ENCODE measurements at regions not wholly inside any gene's neighbourhood (a gene's known extent, or its start where the extent isn't known, plus 50 kb on each side); places are given as distances from the start of the nearest gene placed in this dataset.

DNA sequence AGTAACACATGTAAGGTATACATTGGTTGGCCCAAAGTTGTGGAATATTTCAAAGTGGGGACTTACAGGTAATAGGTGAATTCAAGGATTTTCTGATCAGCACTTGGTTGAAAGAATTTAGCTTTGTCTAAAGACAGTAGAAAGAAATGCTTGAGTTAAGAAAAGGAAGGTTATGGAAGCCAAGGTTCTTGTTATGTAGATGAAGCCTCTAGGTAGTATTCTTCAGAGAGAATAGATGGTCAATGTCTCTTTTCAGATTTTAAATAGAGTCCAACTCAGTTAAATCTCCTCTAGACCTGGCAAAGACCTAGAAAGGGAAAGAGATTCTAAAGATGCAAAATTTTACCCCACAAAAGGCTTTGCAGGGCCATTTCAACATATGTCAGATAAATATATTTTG, 157.4 kb downstream of the ANKRD30B start:
- DNase-seq: no peak
- TF ChIP-seq, protein P1, sequence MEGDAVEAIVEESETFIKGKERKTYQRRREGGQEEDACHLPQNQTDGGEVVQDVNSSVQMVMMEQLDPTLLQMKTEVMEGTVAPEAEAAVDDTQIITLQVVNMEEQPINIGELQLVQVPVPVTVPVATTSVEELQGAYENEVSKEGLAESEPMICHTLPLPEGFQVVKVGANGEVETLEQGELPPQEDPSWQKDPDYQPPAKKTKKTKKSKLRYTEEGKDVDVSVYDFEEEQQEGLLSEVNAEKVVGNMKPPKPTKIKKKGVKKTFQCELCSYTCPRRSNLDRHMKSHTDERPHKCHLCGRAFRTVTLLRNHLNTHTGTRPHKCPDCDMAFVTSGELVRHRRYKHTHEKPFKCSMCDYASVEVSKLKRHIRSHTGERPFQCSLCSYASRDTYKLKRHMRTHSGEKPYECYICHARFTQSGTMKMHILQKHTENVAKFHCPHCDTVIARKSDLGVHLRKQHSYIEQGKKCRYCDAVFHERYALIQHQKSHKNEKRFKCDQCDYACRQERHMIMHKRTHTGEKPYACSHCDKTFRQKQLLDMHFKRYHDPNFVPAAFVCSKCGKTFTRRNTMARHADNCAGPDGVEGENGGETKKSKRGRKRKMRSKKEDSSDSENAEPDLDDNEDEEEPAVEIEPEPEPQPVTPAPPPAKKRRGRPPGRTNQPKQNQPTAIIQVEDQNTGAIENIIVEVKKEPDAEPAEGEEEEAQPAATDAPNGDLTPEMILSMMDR (IDR thresholded peaks at IDR 0.05): no peak
- Histone ChIP-seq H3K36me3 (no peaks in the 10 kb centered on the region), H3K27ac (no peak overlapping the region), H3K9me3 (no peaks in the 10 kb centered on the region), H3K27me3 (no peaks in the 10 kb centered on the region), H3K9ac (ENCODE audit: low read depth in 2 of 2, low read length in 2 of 2) (no peak overlapping the region), H3K4me1 (no peaks in the 10 kb centered on the region), H3K4me3 (no peak overlapping the region)
- intact Hi-C loops (cut with DNase I): no loop called here

DNA sequence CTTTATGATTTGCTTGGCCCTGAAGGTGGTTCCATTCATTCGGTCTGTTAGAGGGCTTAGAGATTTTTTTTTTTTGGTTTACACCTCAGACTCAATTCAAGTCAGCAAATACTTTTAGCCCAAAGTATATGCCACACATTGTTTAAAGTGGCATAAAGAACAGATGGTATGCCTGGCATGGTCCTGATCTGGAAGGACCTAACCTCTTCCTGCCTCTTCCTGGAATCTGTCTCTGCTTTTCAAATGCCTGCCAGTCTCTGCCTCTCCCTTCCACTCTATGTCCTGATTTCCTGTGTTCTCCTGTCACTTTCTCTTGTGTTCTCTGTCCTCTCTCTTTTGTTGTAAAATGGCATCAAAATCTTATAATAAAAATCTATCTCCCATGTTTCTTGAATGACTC, 158.0 kb downstream of the ANKRD30B start:
- DNase-seq: no peak
- TF ChIP-seq, protein P1 (IDR thresholded peaks at IDR 0.05): no peak
- Histone ChIP-seq H3K4me3 (no peak overlapping the region), H3K4me1 (no peaks in the 10 kb centered on the region), H3K9me3 (no peaks in the 10 kb centered on the region), H3K9ac (ENCODE audit: low read depth in 2 of 2, low read length in 2 of 2) (no peak overlapping the region), H3K27me3 (no peaks in the 10 kb centered on the region), H3K27ac (no peak overlapping the region), H3K36me3 (no peaks in the 10 kb centered on the region)
- intact Hi-C loops (cut with DNase I): no loop called here

DNA sequence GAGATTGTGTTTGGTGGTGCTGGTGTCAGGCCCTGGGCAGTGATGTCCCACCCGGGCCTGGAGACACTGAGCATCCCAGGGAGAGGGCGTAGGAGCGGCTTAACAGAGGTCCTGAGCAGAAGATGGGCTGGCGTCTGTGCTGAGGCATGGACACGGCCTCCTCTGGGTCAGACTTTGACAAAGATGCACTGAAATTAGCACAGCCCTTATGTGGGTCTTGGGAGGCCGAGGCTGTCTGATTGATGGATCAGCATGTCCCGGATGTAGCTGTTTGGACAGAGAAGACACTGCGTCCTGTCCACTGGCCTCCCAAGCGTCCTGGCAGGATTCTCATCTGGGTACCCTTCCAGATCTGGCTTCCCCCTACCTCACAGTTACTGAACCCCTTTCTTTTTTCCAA, 159.4 kb downstream of the ANKRD30B start:
- intact Hi-C loops (cut with DNase I): no loop called here
- Histone ChIP-seq H3K27me3 (no peaks in the 10 kb centered on the region), H3K4me1 (no peaks in the 10 kb centered on the region), H3K9me3 (no peaks in the 10 kb centered on the region), H3K9ac (ENCODE audit: low read depth in 2 of 2, low read length in 2 of 2) (no peak overlapping the region), H3K4me3 (no peak overlapping the region), H3K27ac (no peak overlapping the region), H3K36me3 (no peaks in the 10 kb centered on the region)
- TF ChIP-seq, protein P1 (IDR thresholded peaks at IDR 0.05): no peak
- DNase-seq: no peak

DNA sequence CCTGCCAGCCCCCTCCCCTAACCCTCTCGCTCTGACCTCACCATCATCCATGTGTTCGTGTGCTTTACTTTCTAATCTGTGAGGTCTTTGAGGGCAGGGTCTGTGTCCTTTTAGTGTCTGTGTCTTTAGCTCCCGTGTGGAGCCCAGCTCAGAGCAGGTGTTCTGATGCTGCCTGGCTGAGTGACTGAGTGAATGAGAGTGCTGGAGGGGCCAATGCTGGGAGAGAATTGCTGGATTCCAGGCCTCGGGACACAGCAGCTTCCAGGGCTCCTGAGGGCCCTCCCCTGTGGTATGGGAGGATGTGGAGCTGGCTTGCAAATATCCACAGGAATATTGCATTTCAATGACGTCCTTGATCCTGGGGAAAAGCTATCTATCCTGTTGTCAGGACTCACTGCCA, 160.6 kb downstream of the ANKRD30B start:
- intact Hi-C loops (cut with DNase I): no loop called here
- H3K27me3 ChIP-seq: no peaks in the 10 kb centered on the region
- TF ChIP-seq, protein P1 (IDR thresholded peaks at IDR 0.05): no peak
- no peaks in the 10 kb centered on the region for H3K9me3 ChIP-seq
- H3K27ac ChIP-seq: no peak overlapping the region
- no peaks in the 10 kb centered on the region for H3K4me1 ChIP-seq
- no peak overlapping the region for H3K4me3 ChIP-seq
- no peak for DNase-seq
- H3K9ac ChIP-seq (ENCODE audit: low read depth in 2 of 2, low read length in 2 of 2): no peak overlapping the region
- H3K36me3 ChIP-seq: no peaks in the 10 kb centered on the region

DNA sequence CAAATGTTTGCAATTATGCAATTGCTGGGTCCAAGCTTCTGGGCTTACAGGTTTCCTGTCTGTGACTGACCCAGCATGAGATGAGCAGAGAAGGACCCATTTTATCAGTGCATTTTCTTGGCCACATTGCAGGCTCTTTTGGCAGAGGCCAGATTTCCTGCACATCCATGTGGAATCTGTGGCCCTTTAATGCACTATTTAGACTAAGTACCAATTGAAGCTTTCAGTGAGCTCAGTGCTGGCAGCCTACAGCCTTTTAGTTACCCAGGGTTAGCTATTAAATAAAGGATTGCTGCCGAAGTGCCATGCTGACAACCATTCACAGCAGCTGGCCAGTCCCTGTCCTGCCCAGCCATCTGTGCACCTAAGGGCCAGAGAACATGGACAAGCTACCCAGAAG, 165.0 kb downstream of the ANKRD30B start:
- Histone ChIP-seq H3K9ac (ENCODE audit: low read depth in 2 of 2, low read length in 2 of 2) (no peak overlapping the region), H3K27ac (no peak overlapping the region), H3K9me3 (no peaks in the 10 kb centered on the region), H3K4me1 (no peaks in the 10 kb centered on the region), H3K36me3 (no peaks in the 10 kb centered on the region), H3K4me3 (no peak overlapping the region), H3K27me3 (no peaks in the 10 kb centered on the region)
- DNase-seq: no peak
- intact Hi-C loops (cut with DNase I): no loop called here
- TF ChIP-seq, protein P1 (IDR thresholded peaks at IDR 0.05): no peak

DNA sequence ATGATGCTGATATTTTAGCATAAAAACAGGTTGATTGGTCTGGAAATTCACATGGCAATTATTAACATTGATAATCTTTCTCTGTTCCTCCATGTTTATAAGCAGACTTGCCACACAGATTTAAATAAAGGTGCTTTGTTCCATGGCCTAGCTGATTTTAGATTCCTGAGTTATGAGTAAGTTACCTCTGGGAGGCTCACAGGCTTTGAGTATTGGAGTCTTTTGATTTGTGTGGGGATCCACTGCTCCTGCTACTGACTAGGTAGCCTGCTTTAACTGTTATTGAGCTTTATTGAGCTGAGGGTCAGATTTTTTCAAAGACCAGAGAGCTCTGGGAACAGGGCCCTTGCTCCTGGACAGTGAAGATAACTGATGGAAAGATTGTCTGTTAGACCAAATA, 166.1 kb downstream of the ANKRD30B start:
- TF ChIP-seq, protein P1 (IDR thresholded peaks at IDR 0.05): no peak

More for the DNA sequence above, 166.1 kb downstream of the ANKRD30B start:
- no peaks in the 10 kb centered on the region for H3K27me3 ChIP-seq
- no peak overlapping the region for H3K27ac ChIP-seq
- no peak overlapping the region for H3K9ac ChIP-seq (ENCODE audit: low read depth in 2 of 2, low read length in 2 of 2)
- no peak overlapping the region for H3K4me3 ChIP-seq
- H3K9me3 ChIP-seq: no peaks in the 10 kb centered on the region
- no peaks in the 10 kb centered on the region for H3K4me1 ChIP-seq
- no peaks in the 10 kb centered on the region for H3K36me3 ChIP-seq
- intact Hi-C loops (cut with DNase I): no loop called here
- no peak for DNase-seq

All from colonic mucosa (tissue), 4 donors.